HG03520 (cell line): ENCODE measurements at regions not wholly inside any gene's neighbourhood (a gene's known extent, or its start where the extent isn't known, plus 50 kb on each side); places are given as distances from the start of the nearest gene placed in this dataset.
A peak's percentile ranks its signal among the peaks of the same experiment; 100 is the strongest.

Experiments
- ATAC-seq: cut with Tn5 transposase; IDR thresholded peaks from one replicate; pipeline ENCODE4 v1.9.1; 2021; ENCODE audit warnings: mild to moderate bottlenecking, moderate library complexity; ENCODE audit not compliant: unreplicated experiment

GRCh38 chr17:72005332-72006163, 115.3 kb upstream of the SOX9 start:
- peak; percentile 57 for ATAC-seq

GRCh38 chr17:72008236-72008876, 112.5 kb upstream of the SOX9 start:
- ATAC-seq, result no peak

DNA sequence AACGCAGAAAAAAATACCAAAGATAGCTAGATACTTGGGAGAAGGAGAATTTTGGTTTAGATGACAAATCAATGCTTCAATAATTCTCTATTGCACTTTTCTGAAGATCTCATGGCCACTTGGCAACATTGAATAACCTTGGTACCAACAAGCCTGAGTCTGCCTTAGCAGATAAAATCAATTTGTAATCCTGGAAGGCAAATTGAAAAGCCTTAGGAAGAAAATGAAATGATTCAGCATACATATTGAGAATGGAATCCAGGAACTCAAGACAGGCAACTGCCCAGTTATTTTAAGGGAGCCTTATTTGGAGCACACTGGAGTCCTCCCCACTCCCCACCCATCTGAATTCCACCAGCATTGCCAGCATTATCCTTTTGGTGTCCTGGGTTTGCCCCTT, 109.3 kb upstream of the SOX9 start:
- ATAC-seq, result no peak

- peak; percentile 59 for ATAC-seq
These were observed 99.3 kb upstream of the SOX9 start for GRCh38 chr17:72021417-72022041.

DNA sequence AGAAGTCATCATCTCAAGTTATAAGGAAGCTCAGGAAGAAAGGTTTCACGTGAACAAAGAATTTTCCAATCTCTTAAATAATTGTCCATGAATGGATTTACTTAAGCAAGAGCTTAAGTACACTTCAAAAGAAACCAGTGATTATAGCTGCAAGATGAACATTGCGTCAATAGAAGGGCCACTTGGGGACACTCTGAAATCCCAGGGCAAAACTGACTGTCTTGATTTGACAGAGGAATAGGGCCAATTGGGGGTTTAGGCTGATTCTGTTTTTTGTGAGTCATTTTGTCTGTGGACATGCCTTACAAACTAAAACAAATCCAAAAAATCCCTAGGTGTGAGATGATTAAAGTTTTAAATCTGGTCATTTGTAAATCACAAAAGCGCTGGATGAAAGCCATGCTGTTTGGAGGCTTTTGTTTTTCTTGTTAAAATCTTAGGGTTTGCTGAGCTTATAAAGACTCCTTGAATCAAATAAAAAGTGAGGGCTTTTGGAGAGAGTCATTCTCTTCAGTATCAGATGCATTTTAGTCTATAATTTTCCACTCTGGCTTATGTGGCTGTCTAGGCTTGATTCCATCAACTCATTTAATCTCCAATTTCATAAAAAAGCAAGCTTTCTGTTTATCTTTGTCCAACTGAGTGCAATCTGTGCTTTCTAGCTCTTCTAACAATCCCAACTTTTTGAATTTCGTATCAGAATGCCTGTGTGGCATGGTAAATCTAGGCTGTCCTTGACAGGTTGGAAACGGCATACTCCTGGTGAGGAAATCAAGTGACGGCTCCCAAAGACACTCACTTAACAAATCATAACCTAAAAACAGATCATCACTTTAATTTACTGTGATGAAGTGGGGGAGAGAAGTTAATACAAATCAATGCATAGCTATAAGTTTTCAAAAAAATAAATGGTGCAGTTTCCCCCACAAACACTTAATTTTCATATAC, 98.2 kb upstream of the SOX9 start:
- no peak for ATAC-seq

DNA sequence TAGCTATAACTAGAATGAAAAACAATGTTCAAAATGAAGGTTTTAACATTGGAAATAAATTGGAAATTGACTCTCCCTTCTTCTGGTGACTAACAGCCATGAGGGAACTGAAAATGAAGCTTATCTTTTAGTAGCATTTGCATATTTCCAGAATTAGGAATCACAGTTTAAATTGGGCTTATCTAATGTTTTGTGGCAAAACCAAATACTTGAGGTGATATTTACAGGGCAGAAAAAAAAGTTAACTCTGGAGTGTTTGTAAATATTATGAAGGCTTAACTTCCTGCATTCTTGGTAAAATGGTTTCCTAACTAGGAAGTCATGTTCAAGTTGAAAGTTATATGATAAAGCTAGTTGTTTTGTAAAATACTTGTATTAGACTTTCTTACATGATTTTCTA, 96.4 kb upstream of the SOX9 start:
- ATAC-seq, result no peak

DNA sequence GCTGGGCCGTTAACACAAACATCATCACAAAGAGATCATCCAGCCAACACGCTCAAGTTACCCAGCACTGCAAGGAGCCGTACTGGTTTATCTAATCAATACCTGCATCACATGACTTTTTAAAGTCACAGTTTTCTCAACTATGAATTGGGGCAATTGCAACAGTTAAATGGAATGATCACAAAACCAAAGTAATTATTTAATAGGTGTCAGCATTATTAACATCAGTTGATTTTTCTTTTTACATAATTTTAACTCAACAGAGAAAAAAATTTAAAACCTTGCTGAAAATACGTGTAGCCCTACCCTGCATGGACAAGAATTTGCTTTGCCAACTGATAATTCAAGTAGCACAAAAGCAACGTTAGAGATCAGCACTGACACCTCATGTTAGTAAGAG, 95.7 kb upstream of the SOX9 start:
- no peak for ATAC-seq

DNA sequence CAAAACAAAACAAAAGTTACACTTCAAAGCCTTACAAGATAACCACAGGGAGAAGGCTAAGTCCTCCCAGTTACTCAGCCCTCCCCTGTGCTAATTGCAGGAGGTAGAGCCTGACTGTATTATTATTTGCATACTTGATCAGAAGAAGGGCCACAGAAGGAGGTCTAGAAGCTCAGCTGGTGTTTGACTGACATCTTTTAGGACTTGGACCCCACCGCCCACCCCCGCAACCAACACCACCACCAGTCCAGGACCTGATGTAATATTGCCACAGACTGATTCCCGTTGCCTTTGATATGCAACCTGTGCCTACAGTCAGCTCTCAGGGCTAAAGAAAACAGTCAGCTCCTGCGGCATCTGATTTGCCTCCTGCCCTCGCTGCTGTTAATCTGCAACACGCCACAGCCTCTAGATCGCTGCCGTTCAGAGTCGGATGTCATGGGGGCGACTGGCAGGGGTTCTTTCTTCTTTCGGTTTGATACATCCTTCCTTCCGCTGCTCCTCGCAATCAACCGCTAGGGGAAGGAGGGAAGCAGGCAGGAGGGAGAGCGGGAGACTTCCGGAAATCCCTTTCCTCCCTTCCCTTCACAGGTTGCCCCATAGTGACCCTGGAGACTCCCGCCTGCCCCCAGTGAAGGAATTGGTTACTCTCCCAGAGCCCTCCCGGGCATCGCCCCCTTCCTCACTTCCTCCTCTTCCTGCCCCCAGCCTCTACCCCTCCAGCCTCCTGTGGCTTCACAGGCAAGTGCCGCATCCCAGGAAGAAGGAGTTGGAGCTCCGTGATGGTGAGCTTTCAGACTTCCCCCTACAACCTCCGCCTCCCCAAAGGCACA, 90.5 kb upstream of the SOX9 start:
- peak; percentile 76 for ATAC-seq

DNA sequence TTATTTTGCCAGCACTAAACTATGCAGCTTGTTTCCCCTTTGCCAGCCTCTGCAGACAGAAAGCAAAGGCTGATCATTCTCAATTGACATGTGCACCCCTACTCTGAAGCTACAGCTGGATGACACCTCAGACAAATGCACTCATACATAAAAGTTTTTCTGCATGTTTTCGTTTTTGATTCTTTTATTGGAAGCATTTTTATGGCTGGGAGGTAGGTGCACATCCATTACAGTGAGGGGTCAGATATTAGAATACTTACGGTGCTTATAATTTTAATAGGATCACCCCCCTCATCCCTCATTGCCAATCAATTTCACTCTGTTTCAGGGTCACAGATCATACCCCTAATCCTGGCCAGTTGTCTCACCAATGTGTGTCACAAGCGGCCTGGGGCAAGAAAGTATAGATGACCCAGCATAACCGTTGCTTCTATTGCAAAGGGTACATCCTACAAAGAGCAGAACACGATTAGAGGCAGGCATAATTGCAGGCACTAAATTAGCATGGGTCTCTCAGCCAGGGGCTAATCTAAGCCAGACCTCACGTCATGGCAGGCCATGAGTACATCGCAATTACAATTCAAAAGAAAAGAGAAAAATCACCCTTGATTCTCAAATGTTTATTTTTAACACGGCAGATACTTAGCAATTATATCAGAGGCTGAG, 89.5 kb upstream of the SOX9 start:
- no peak for ATAC-seq

- no peak for ATAC-seq
These were observed 87.5 kb upstream of the SOX9 start for GRCh38 chr17:72033334-72033733.

- peak; percentile 36 for ATAC-seq
These were observed 86.8 kb upstream of the SOX9 start for GRCh38 chr17:72034000-72034399.

DNA sequence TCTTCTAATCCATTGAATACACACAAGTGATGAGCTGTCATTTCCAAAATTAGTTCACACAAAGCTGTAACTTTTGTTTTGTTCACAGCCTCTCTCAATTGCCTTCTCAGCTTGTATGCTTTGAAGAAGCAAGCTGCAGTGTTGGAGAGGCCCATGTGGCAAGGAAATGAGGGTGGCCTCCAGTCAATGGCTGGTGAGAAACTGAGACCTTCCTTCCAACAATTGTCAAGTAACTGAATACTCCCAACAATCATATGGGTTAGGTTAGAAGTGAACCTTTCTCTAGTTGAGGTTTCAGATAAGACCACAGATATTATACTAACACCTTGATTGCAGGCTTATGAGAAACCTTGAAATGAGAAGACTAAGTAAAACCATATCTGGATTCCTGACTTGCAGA, 82.4 kb upstream of the SOX9 start:
- no peak for ATAC-seq

DNA sequence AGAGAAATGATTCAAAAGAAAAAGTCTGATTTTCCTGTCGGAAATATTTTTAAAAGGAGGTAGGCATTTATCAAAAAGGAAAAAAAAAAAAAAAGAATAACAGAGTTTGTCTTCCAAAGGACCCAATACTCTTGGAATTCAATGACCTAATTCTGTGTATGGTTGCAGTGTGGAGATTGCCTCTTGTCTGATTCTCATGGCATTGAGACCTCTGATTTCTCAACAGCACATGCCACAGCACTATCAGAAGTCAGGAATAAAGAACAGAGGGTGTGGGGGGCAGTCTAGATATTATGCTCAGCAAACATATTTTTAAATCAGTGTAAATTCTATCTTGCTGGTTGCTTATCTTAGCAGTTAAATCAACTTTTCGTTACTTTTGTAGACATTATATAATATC, 81.3 kb upstream of the SOX9 start:
- no peak for ATAC-seq

DNA sequence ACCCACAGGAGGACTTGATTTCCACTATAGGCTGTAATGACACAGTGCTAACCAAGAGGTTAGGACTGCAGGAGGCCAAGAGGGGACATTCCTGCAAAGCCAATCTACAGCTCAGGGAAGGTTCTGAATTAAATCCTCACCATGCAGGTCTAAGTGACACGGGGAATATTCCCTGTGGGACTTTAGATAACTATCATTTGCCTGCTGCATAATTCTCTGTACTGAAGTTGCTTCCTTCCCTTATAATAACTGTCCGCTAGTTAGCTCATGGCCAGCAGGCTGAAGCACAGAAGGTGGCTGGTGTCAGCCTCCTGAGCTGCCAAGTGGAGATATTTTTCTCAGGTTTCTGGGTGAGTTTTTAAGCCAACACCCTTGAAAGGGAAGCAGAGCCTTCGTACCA, 74.6 kb upstream of the SOX9 start:
- no peak for ATAC-seq

GRCh38 chr17:72046643-72047612, 73.9 kb upstream of the SOX9 start:
- no peak for ATAC-seq

GRCh38 chr17:72049914-72050313, 70.9 kb upstream of the SOX9 start:
- ATAC-seq, result no peak

- ATAC-seq, result no peak
These were observed 67.8 kb upstream of the SOX9 start for GRCh38 chr17:72053036-72053435.

DNA sequence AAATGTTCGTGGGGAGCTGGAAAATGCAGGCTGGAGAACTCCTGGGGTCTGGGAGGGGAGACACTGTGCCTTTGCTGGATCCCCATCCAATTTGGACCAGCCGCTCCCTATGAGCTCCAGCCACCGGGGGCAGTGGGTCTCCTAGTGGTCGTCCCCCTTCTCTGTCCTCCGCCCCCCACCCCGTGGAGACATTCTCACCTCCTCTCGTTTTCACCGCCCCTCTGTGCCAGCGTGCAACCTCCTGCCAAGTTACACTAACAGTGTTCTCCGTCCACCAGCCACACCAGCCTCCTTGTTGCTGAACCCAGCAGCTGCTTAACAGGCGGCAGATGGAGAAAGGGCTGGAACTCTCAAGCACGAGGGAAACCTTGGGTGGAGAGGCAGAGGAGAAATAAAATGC, 67.4 kb upstream of the SOX9 start:
- ATAC-seq, result no peak
